Epithelial cell of esophagus (primary cell): ENCODE measurements at regions not wholly inside any gene's neighbourhood (a gene's known extent, or its start where the extent isn't known, plus 50 kb on each side); places are given as distances from the start of the nearest gene placed in this dataset.
"Not testable (repeated sequence)": the region's sequence is repeated elsewhere in the genome, so short reads cannot be mapped to it uniquely, and the experiment has no call there.

Source experiments
- DNase-seq: peaks from one replicate; pipeline ENCODE4 v3.0.0; 2010; ENCODE audit warnings: low read depth
- H3K4me3 ChIP-seq: 2 replicates; pipeline ENCODE4 v1.5.1; 2011; ENCODE audit warnings: mild to moderate bottlenecking, low read length, control low read depth
- CTCF ChIP-seq: IDR thresholded peaks from 2 replicates; pipeline ENCODE4 v1.5.1; 2011; ENCODE audit warnings: low read depth, mild to moderate bottlenecking, low read length, control low read depth, inconsistent platforms; ENCODE audit not compliant: insufficient read depth; ENCODE audit errors: missing control alignments

- H3K4me3 ChIP-seq = no peak overlapping the region
- no peak for DNase-seq
- TF ChIP-seq CTCF = no peak
Measured at GRCh38 chr1:21372383-21372782, 67.6 kb upstream of the NBPF3 start.

- TF ChIP-seq CTCF = no peak
- DNase-seq = no peak
Measured at GRCh38 chr1:21369905-21370304, 70.0 kb upstream of the NBPF3 start.

GRCh38 chr1:21368515-21369289 is 71.2 kb upstream of the NBPF3 start:
- peak; percentile 100 for TF ChIP-seq CTCF
- H3K4me3 ChIP-seq = no peak overlapping the region
- DNase-seq = peak; percentile 78

More at GRCh38 chr1:21369905-21370304, 70.0 kb upstream of the NBPF3 start:
- H3K4me3 ChIP-seq = no peak overlapping the region

- not testable (repeated sequence) for H3K4me3 ChIP-seq, DNase-seq
Measured at GRCh38 chr1:21367973-21368514, 71.9 kb upstream of the NBPF3 start.

GRCh38 chr1:21366288-21366687 is 73.6 kb upstream of the NBPF3 start:
- no peak overlapping the region for H3K4me3 ChIP-seq
- peak; percentile 92 for DNase-seq
- no peak for TF ChIP-seq CTCF

- no peak for DNase-seq
- no peak overlapping the region for H3K4me3 ChIP-seq
- no peak for TF ChIP-seq CTCF
Measured at GRCh38 chr1:21365036-21365435, 74.8 kb upstream of the ECE1 start.

- DNase-seq = no peak
- no peak for TF ChIP-seq CTCF
- no peak overlapping the region for H3K4me3 ChIP-seq
Measured at GRCh38 chr1:21362096-21362495, 71.8 kb upstream of the ECE1 start.
